GM19467 (cell line): ENCODE measurements at regions not wholly inside any gene's neighbourhood (a gene's known extent, or its start where the extent isn't known, plus 50 kb on each side); places are given as distances from the start of the nearest gene placed in this dataset.
"Not testable (repeated sequence)": the region's sequence is repeated elsewhere in the genome, so short reads cannot be mapped to it uniquely, and the experiment has no call there.

Experiments used
- ATAC-seq: cut with Tn5 transposase; IDR thresholded peaks from one replicate; pipeline ENCODE4 v1.9.1; 2021; ENCODE audit warnings: mild to moderate bottlenecking, moderate library complexity; ENCODE audit not compliant: unreplicated experiment

- no peak for ATAC-seq
These were observed 57.1 kb downstream of the GRIN2B start for GRCh38 chr12:13924286-13924685.

- ATAC-seq, result no peak
These were observed 62.5 kb downstream of the GRIN2B start for GRCh38 chr12:13918897-13919296.

GRCh38 chr12:13915096-13915495, 66.3 kb downstream of the GRIN2B start:
- ATAC-seq, result no peak

GRCh38 chr12:13913371-13913770, 68.0 kb downstream of the GRIN2B start:
- ATAC-seq, result no peak

- ATAC-seq, result no peak
These were observed 69.4 kb downstream of the GRIN2B start for GRCh38 chr12:13911756-13912554.

GRCh38 chr12:13905794-13906193, 75.6 kb downstream of the GRIN2B start:
- ATAC-seq, result no peak

GRCh38 chr12:13900718-13901117, 80.7 kb downstream of the GRIN2B start:
- no peak for ATAC-seq

- ATAC-seq, result not testable (repeated sequence)
These were observed 83.0 kb downstream of the GRIN2B start for GRCh38 chr12:13898387-13898786.

- no peak for ATAC-seq
These were observed 83.6 kb downstream of the GRIN2B start for GRCh38 chr12:13897811-13898210.

- no peak for ATAC-seq
These were observed 85.3 kb downstream of the GRIN2B start for GRCh38 chr12:13896063-13896626.

- no peak for ATAC-seq
These were observed 89.5 kb downstream of the GRIN2B start for GRCh38 chr12:13891902-13892301.

- ATAC-seq, result no peak
These were observed 90.5 kb downstream of the GRIN2B start for GRCh38 chr12:13890943-13891342.

GRCh38 chr12:13887779-13888388, 93.5 kb downstream of the GRIN2B start:
- ATAC-seq, result no peak

GRCh38 chr12:13882176-13882575, 99.2 kb downstream of the GRIN2B start:
- ATAC-seq, result no peak

- ATAC-seq, result no peak
These were observed 100.8 kb downstream of the GRIN2B start for GRCh38 chr12:13880613-13881012.

GRCh38 chr12:13875744-13876143, 105.7 kb downstream of the GRIN2B start:
- no peak for ATAC-seq

GRCh38 chr12:13870255-13870654, 111.1 kb downstream of the GRIN2B start:
- ATAC-seq, result no peak

GRCh38 chr12:13864081-13864673, 117.2 kb downstream of the GRIN2B start:
- peak; percentile 97 for ATAC-seq

GRCh38 chr12:13857750-13858149, 123.7 kb downstream of the GRIN2B start:
- ATAC-seq, result no peak

GRCh38 chr12:13853471-13853870, 127.9 kb downstream of the GRIN2B start:
- no peak for ATAC-seq

GRCh38 chr12:13851828-13852227, 129.6 kb downstream of the GRIN2B start:
- ATAC-seq, result no peak

GRCh38 chr12:13849456-13849855, 131.9 kb downstream of the GRIN2B start:
- no peak for ATAC-seq
